GM12878 (cell line): ENCODE measurements at regions not wholly inside any gene's neighbourhood (a gene's known extent, or its start where the extent isn't known, plus 50 kb on each side); places are given as distances from the start of the nearest gene placed in this dataset.

Source experiments
- CBFB ChIP-seq: IDR thresholded peaks from 2 replicates; pipeline ENCODE4 v1.6.1; 2016; ENCODE audit warnings: antibody characterized with exemption, low read depth
- GATAD2B ChIP-seq: fragments of 450-650 bp; conservative IDR thresholded peaks from 2 replicates; pipeline ENCODE4 v1.6.1; 2017; ENCODE audit warnings: low read depth, mild to moderate bottlenecking, moderate library complexity
- HDAC6 ChIP-seq: fragments of 200-600 bp; sonication (generic); IDR thresholded peaks from one replicate; pipeline ENCODE4 v1.8.0; 2017; ENCODE audit warnings: antibody characterized with exemption; ENCODE audit not compliant: unreplicated experiment
- IKZF1 ChIP-seq: fragments of 450-650 bp; conservative IDR thresholded peaks from 2 replicates; pipeline ENCODE4 v1.6.1; 2017; ENCODE audit warnings: antibody characterized with exemption, mild to moderate bottlenecking
- KDM1A ChIP-seq: fragments of 200-600 bp; sonication (generic); IDR thresholded peaks from 2 replicates; pipeline ENCODE4 v1.6.1; 2016; ENCODE audit warnings: borderline replicate concordance
- MTA3 ChIP-seq: IDR thresholded peaks from 2 replicates; pipeline ENCODE4 v1.6.1; 2012; ENCODE audit warnings: low read length, inconsistent platforms, borderline replicate concordance
- NR2C1 ChIP-seq: fragments of 450-650 bp; IDR thresholded peaks from 2 replicates; pipeline ENCODE4 v1.6.1; 2017; ENCODE audit warnings: antibody characterized with exemption, mild to moderate bottlenecking, moderate library complexity
- TCF3 ChIP-seq: IDR thresholded peaks from 2 replicates; pipeline ENCODE4 v1.6.1; 2012; ENCODE audit warnings: low read depth, mild to moderate bottlenecking, low read length, borderline replicate concordance; ENCODE audit not compliant: insufficient read depth
- ZNF207 ChIP-seq: fragments of 450-650 bp; IDR thresholded peaks from 2 replicates; pipeline ENCODE4 v1.6.1; 2014; ENCODE audit warnings: antibody characterized with exemption, mild to moderate bottlenecking, borderline replicate concordance
- TF ChIP-seq, protein P1 (sequence below): IDR thresholded peaks from 2 replicates; pipeline ENCODE4 v1.6.1; 2012; ENCODE audit warnings: improper control_type of control experiment, low read depth, low read length; ENCODE audit not compliant: insufficient replicate concordance
- TF ChIP-seq, protein P2 (sequence below): fragments of 450-650 bp; IDR thresholded peaks from 2 replicates; pipeline ENCODE4 v1.6.1; 2016; ENCODE audit warnings: mild to moderate bottlenecking
- TF ChIP-seq, protein P3 (sequence below): fragments of 450-650 bp; IDR thresholded peaks from 2 replicates; pipeline ENCODE4 v1.6.1; 2017; ENCODE audit warnings: borderline replicate concordance
- TF ChIP-seq, protein P4 (sequence below): IDR thresholded peaks from 2 replicates; pipeline ENCODE4 v1.6.1; 2011; ENCODE audit warnings: borderline replicate concordance, low read depth, mild to moderate bottlenecking, moderate library complexity, low read length; ENCODE audit not compliant: insufficient read depth, poor library complexity, severe bottlenecking
- TF ChIP-seq, protein P5 (sequence below): fragments of 450-650 bp; formaldehyde crosslinking; IDR thresholded peaks from 2 replicates; pipeline ENCODE4 v1.5.0; 2022; ENCODE audit warnings: mild to moderate bottlenecking, missing genetic modification characterization

DNA sequence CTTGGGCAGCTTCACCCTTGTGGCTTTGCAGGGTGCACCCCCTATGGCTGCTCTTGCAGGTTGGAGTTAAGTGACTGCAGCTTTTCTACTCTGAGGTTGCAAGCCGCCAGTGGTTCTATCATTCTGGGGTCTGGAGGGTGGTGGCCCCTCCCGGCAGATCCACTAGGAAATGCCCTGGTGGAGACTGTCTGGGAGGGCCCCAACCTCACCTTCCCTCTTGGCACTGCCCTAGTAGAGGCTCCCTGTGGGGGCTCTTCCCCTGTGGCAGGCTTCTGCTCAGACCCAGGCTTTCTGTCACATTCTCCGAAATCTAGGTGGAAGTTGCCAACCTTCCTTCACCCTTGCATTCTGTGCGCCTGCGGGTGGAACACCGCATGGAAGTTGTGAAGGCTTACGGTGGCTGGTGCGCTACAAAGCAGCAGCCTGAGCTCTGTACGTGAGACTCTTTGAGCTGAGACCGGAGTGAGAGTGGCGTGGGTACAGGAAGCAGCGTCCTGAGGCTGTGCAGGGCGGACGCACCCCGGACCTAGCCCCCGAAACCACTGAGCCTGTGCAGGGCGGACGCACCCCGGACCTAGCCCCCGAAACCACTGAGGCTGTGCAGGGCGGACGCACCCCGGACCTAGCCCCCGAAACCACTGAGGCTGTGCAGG, 626.7 kb upstream of the FRG1 start (continued):
- TF ChIP-seq, protein P1, sequence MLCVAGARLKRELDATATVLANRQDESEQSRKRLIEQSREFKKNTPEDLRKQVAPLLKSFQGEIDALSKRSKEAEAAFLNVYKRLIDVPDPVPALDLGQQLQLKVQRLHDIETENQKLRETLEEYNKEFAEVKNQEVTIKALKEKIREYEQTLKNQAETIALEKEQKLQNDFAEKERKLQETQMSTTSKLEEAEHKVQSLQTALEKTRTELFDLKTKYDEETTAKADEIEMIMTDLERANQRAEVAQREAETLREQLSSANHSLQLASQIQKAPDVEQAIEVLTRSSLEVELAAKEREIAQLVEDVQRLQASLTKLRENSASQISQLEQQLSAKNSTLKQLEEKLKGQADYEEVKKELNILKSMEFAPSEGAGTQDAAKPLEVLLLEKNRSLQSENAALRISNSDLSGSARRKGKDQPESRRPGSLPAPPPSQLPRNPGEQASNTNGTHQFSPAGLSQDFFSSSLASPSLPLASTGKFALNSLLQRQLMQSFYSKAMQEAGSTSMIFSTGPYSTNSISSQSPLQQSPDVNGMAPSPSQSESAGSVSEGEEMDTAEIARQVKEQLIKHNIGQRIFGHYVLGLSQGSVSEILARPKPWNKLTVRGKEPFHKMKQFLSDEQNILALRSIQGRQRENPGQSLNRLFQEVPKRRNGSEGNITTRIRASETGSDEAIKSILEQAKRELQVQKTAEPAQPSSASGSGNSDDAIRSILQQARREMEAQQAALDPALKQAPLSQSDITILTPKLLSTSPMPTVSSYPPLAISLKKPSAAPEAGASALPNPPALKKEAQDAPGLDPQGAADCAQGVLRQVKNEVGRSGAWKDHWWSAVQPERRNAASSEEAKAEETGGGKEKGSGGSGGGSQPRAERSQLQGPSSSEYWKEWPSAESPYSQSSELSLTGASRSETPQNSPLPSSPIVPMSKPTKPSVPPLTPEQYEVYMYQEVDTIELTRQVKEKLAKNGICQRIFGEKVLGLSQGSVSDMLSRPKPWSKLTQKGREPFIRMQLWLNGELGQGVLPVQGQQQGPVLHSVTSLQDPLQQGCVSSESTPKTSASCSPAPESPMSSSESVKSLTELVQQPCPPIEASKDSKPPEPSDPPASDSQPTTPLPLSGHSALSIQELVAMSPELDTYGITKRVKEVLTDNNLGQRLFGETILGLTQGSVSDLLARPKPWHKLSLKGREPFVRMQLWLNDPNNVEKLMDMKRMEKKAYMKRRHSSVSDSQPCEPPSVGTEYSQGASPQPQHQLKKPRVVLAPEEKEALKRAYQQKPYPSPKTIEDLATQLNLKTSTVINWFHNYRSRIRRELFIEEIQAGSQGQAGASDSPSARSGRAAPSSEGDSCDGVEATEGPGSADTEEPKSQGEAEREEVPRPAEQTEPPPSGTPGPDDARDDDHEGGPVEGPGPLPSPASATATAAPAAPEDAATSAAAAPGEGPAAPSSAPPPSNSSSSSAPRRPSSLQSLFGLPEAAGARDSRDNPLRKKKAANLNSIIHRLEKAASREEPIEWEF, result no peak
- TF ChIP-seq MTA3 (no peak), IKZF1 (no peak), HDAC6 (no peak), CBFB (no peak), KDM1A (no peak), NR2C1 (no peak), ZNF207 (no peak), GATAD2B (no peak), TCF3 (no peak)
- TF ChIP-seq, protein P2, sequence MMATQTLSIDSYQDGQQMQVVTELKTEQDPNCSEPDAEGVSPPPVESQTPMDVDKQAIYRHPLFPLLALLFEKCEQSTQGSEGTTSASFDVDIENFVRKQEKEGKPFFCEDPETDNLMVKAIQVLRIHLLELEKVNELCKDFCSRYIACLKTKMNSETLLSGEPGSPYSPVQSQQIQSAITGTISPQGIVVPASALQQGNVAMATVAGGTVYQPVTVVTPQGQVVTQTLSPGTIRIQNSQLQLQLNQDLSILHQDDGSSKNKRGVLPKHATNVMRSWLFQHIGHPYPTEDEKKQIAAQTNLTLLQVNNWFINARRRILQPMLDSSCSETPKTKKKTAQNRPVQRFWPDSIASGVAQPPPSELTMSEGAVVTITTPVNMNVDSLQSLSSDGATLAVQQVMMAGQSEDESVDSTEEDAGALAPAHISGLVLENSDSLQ, result no peak
- TF ChIP-seq, protein P3, sequence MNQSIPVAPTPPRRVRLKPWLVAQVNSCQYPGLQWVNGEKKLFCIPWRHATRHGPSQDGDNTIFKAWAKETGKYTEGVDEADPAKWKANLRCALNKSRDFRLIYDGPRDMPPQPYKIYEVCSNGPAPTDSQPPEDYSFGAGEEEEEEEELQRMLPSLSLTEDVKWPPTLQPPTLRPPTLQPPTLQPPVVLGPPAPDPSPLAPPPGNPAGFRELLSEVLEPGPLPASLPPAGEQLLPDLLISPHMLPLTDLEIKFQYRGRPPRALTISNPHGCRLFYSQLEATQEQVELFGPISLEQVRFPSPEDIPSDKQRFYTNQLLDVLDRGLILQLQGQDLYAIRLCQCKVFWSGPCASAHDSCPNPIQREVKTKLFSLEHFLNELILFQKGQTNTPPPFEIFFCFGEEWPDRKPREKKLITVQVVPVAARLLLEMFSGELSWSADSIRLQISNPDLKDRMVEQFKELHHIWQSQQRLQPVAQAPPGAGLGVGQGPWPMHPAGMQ, result no peak
- TF ChIP-seq, protein P4, sequence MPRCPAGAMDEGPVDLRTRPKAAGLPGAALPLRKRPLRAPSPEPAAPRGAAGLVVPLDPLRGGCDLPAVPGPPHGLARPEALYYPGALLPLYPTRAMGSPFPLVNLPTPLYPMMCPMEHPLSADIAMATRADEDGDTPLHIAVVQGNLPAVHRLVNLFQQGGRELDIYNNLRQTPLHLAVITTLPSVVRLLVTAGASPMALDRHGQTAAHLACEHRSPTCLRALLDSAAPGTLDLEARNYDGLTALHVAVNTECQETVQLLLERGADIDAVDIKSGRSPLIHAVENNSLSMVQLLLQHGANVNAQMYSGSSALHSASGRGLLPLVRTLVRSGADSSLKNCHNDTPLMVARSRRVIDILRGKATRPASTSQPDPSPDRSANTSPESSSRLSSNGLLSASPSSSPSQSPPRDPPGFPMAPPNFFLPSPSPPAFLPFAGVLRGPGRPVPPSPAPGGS, result no peak
- TF ChIP-seq, protein P5, sequence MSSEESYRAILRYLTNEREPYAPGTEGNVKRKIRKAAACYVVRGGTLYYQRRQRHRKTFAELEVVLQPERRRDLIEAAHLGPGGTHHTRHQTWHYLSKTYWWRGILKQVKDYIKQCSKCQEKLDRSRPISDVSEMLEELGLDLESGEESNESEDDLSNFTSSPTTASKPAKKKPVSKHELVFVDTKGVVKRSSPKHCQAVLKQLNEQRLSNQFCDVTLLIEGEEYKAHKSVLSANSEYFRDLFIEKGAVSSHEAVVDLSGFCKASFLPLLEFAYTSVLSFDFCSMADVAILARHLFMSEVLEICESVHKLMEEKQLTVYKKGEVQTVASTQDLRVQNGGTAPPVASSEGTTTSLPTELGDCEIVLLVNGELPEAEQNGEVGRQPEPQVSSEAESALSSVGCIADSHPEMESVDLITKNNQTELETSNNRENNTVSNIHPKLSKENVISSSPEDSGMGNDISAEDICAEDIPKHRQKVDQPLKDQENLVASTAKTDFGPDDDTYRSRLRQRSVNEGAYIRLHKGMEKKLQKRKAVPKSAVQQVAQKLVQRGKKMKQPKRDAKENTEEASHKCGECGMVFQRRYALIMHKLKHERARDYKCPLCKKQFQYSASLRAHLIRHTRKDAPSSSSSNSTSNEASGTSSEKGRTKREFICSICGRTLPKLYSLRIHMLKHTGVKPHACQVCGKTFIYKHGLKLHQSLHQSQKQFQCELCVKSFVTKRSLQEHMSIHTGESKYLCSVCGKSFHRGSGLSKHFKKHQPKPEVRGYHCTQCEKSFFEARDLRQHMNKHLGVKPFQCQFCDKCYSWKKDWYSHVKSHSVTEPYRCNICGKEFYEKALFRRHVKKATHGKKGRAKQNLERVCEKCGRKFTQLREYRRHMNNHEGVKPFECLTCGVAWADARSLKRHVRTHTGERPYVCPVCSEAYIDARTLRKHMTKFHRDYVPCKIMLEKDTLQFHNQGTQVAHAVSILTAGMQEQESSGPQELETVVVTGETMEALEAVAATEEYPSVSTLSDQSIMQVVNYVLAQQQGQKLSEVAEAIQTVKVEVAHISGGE (CRISPR knock-in tag), result no peak
